ENCODE measurements at regions not wholly inside any gene's neighbourhood (a gene's known extent, or its start where the extent isn't known, plus 50 kb on each side); places are given as distances from the start of the nearest gene placed in this dataset.

DNA sequence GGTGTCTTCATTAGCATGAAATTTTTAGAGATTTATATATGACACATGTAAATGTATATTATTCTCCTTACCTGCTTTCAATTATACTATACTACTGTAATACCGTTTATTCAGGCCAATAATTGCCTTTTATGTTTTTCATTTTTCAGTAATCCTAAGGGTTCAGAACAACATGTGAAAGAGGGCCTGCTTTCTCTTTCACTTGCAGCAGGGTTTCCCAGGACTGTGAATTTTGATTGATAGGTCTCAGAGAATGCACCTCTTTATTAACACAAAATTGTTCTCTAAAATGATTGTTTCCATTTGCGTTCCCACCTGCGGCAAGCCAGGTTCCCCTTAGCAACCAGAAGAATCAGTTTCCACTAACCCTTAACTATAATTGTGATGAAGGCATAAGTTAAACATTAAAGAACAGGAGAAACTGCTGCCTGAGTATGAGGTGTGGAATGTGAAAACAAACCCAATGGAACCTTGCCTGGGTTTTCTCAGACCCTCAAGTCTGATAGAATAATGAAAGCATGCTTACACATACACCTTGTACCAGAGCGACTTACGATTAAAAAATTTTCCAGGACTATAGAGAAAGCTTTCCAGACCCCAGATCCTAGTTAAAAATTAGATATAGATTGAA lies 1591.2 kb upstream of the LRRTM1 start:
- peaks cover 6% of the 10 kb centered on the region; the same call in 1 of the 2 replicates for H3K4me1 ChIP-seq (ENCODE audit: insufficient read depth, low read length)
- H3K36me3 ChIP-seq (ENCODE audit: insufficient read depth, low read length), result no peaks in the 10 kb centered on the region
- H3K9ac ChIP-seq (ENCODE audit: low read depth, low read length), result no peak overlapping the region

DNA sequence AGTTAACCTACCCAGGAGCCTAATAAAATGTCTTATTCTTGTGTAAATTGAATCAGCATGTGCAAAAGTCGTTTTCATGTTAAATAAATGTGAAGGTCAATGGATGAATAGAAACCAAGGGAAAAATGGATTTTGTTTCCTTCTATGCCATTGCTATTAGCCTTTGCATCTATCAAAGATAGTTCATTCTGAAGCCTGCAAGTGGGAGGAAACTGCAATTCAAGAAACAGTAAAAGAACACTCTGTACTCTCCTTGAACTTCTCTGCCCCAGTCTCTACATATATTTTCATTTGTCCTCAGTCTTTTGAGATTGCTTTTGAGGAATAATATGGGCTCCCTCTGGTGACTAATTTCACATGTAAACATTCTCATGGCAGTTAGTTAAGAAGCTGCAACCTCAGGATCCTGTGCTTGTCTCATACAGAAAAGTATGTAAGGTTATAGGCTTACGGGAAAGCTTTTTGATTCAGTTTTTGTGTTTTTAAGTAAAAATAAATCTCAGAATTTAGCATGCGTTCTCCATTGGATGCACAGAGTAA lies 1590.0 kb upstream of the LRRTM1 start:
- Histone ChIP-seq H3K4me1 (ENCODE audit: insufficient read depth, low read length) (peaks cover 6% of the 10 kb centered on the region; the same call in 1 of the 2 replicates), H3K36me3 (ENCODE audit: insufficient read depth, low read length) (no peaks in the 10 kb centered on the region), H3K9me3 (ENCODE audit: control insufficient read depth, insufficient read depth, low read length) (no peaks in the 10 kb centered on the region), H3K9ac (ENCODE audit: low read depth, low read length) (no peak overlapping the region)

More for the DNA sequence above, 1591.2 kb upstream of the LRRTM1 start:
- H3K9me3 ChIP-seq (ENCODE audit: control insufficient read depth, insufficient read depth, low read length), result no peaks in the 10 kb centered on the region

DNA sequence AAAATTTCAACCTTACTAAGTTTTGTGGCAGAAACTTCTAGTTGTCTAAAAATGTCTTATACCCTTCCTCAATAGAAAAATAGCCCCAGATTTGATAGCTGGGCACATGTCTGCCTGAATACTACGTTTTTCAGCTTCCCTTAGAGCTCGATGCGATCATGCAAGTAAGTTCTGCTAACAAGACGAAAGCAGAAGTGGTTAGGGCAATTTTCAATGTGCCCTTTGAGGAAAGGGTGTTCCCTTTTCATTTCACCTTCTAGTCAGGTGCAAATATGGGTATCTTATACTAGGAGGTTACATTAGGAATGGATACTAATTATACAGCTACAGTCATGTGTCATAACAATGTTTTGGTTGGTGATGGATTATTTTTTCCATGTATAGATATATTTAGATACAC lies 1572.1 kb upstream of the LRRTM1 start:
- H3K36me3 ChIP-seq (ENCODE audit: insufficient read depth, low read length), result no peaks in the 10 kb centered on the region
- no peaks in the 10 kb centered on the region for H3K9me3 ChIP-seq (ENCODE audit: control insufficient read depth, insufficient read depth, low read length)
- no peaks in the 10 kb centered on the region for H3K4me1 ChIP-seq (ENCODE audit: insufficient read depth, low read length)
- no peak overlapping the region for H3K9ac ChIP-seq (ENCODE audit: low read depth, low read length)

DNA sequence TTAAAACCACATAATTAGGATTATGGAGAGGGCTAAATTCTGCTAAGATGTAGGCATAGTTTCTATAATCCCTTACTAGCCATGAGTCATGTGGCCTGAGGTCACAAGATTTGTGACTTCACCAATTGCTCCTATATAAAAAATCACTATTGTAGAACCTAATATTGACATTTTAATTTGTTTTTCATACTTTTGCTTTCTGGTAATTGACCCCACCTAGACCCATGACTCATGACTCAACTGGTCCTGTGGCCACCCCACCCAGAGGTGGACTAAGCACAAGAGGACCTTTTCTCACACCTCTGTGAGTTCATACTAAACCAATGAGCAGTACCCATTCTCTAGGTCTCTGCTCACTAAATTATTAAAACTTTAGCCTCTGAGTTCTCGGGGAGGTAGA lies 1567.5 kb upstream of the LRRTM1 start:
- Histone ChIP-seq H3K36me3 (ENCODE audit: insufficient read depth, low read length) (no peaks in the 10 kb centered on the region), H3K9ac (ENCODE audit: low read depth, low read length) (no peak overlapping the region), H3K4me1 (ENCODE audit: insufficient read depth, low read length) (no peaks in the 10 kb centered on the region), H3K9me3 (ENCODE audit: control insufficient read depth, insufficient read depth, low read length) (no peaks in the 10 kb centered on the region; the same call in 1 of the 2 replicates)

DNA sequence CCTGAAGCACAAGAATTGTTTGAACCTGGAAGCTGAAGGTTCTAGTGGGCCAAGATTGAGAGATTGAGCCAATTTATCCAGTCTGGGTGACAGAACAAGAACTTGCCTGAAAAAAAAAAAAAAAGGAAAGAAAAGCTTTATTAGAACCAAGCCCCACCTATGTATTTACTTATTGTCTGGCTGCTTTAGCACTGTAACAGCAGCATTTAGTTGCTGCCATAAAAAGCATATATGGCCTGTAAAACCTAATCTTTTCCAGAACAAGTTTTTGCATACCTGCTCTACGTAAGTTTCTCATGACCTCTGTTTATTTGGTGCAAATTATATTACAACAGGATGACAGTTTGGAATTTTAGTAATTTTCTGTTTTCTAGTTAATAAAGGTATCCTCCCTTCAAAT lies 1565.6 kb upstream of the LRRTM1 start:
- no peaks in the 10 kb centered on the region; the same call in 1 of the 2 replicates for H3K9me3 ChIP-seq (ENCODE audit: control insufficient read depth, insufficient read depth, low read length)
- H3K9ac ChIP-seq (ENCODE audit: low read depth, low read length), result no peak overlapping the region
- H3K4me1 ChIP-seq (ENCODE audit: insufficient read depth, low read length), result no peaks in the 10 kb centered on the region
- H3K36me3 ChIP-seq (ENCODE audit: insufficient read depth, low read length), result no peaks in the 10 kb centered on the region

DNA sequence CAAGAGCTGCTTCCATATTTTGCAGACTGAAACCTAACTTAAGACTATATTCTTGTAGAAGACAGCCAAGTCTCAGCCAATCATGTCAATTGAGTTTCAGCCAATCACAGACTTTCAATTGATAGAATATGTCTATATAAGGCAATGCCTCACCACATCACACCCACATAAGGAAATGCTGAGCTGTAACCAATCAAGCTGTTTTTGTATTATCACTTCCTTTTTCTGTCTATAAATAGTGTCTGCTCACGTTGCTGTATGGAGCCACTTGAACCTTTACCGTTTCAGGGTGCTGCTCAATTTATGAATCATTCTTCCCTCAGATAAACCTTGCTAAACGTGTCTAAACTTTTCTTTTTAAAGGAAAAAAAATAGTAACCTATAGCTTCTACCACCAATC lies 1554.4 kb upstream of the LRRTM1 start:
- no peak overlapping the region for H3K9ac ChIP-seq (ENCODE audit: low read depth, low read length)
- no peaks in the 10 kb centered on the region for H3K36me3 ChIP-seq (ENCODE audit: insufficient read depth, low read length)
- no peaks in the 10 kb centered on the region for H3K4me1 ChIP-seq (ENCODE audit: insufficient read depth, low read length)
- H3K9me3 ChIP-seq (ENCODE audit: control insufficient read depth, insufficient read depth, low read length), result no peaks in the 10 kb centered on the region

DNA sequence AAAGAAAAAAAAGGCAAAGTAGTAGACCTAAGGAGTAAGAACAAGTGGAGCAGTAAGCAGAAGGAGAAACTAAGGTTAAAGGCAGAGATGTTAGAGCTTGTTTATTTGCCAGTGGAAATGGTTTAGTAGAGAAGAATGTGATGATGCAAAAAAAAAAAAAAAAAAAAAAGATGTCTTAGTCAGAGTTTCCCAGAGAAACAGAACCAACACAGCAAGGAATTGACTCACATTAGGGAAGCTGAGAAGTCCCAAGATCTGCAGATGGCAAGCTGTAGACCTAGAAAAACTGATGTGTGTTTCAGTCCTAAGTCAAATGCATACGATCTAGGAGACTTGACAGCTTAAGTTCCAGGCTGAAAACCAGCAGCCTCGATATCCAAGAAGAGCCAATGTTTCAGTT lies 1548.8 kb upstream of the LRRTM1 start:
- Histone ChIP-seq H3K4me1 (ENCODE audit: insufficient read depth, low read length) (no peaks in the 10 kb centered on the region), H3K36me3 (ENCODE audit: insufficient read depth, low read length) (no peaks in the 10 kb centered on the region), H3K9me3 (ENCODE audit: control insufficient read depth, insufficient read depth, low read length) (no peaks in the 10 kb centered on the region), H3K9ac (ENCODE audit: low read depth, low read length) (no peak overlapping the region)

DNA sequence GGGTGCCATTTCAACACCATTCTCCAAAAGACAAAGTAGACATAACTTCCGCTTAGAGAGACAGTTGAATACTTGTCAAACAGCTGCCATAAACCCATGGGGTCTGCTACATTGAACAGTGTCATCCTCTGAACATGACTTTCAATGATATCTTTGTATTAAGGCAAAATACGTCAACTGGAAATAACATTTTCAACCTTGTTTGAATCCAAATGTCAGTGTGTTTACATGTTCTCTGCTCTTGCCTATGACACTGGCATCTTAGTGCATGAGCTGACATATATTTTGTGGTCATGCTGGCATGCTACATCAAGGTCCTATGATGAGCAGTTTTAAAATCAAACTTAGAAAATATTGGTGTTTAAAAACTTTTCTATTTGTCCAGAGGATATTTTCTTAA lies 1548.1 kb upstream of the LRRTM1 start:
- no peaks in the 10 kb centered on the region for H3K36me3 ChIP-seq (ENCODE audit: insufficient read depth, low read length)
- H3K9me3 ChIP-seq (ENCODE audit: control insufficient read depth, insufficient read depth, low read length), result no peaks in the 10 kb centered on the region
- H3K9ac ChIP-seq (ENCODE audit: low read depth, low read length), result no peak overlapping the region
- H3K4me1 ChIP-seq (ENCODE audit: insufficient read depth, low read length), result no peaks in the 10 kb centered on the region

DNA sequence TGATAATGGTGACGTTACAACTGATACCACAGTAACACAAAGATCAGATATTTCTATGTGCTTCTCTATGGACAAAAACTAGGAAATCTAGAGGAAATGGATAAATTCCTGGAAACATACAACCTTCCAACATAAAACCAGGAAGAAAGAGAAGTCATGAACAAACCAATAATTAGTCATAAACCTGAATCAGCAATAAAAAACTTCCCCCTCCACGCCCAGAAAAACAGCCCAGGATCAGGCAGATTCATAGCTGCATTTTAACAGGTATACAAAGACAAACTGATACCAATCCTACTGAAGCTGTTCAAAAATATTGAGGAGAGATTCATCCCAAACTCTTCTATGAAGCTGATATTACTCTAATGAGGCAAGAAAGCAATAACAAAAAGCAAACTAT lies 1535.2 kb upstream of the LRRTM1 start:
- no peak overlapping the region for H3K9ac ChIP-seq (ENCODE audit: low read depth, low read length)
- no peaks in the 10 kb centered on the region for H3K4me1 ChIP-seq (ENCODE audit: insufficient read depth, low read length)
- H3K36me3 ChIP-seq (ENCODE audit: insufficient read depth, low read length), result no peaks in the 10 kb centered on the region
- H3K9me3 ChIP-seq (ENCODE audit: control insufficient read depth, insufficient read depth, low read length), result no peaks in the 10 kb centered on the region

DNA sequence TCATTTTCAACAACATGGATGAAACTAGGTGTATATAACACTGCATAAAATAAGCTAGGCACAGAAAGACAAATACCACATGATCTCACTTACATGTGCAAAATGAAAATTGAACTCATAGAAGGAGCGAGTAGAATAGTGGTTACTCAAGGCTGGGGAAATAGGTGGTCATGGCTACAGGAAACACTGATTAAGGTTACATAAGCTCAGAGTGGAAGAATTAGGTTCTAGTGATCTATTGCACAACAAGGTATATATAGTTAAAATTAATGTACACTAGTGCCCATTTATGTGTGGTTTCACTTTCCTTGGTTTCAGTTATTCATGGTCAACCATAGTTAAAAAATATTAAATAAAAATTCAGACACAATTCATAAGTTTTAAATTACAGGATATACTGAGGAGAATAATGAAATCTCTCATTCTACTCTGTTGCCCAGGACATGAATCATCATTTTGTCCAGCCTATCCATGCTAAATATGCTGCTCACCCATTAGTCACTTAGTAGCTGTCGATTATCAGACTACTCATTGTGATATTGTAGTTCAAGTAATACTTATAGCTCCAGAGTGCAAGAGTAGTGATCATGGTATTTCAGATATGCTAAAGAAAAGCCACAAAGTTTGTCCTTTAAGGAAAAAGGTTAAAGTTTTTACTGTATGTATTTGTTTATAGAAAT lies 1530.9 kb upstream of the LRRTM1 start:
- no peaks in the 10 kb centered on the region; the same call in 1 of the 2 replicates for H3K36me3 ChIP-seq (ENCODE audit: insufficient read depth, low read length)
- no peaks in the 10 kb centered on the region for H3K4me1 ChIP-seq (ENCODE audit: insufficient read depth, low read length)
- H3K9me3 ChIP-seq (ENCODE audit: control insufficient read depth, insufficient read depth, low read length), result 0 out of 2 replicates have a peak, but pooled peaks cover 4% of the 10 kb centered on the region
- H3K9ac ChIP-seq (ENCODE audit: low read depth, low read length), result no peak overlapping the region

DNA sequence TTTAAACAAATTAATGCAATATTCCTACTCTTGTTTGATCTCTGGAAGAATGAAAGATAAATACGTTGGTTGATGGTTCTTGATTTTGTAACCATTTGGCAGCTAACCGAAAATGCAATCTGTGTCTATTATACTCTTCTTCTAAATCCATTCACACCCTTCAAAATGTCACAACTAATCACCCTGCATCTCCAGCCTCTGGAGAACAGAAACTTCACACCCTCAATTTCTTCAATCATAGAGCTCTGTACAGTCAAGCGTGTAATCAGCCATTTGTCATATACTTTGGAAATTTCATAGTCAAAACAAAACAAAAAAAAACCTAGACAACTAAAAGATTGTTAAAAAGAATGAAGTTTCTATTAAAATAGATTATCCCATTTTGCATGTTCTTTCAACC lies 1482.3 kb upstream of the LRRTM1 start:
- Histone ChIP-seq H3K9ac (ENCODE audit: low read depth, low read length) (no peak overlapping the region), H3K9me3 (ENCODE audit: control insufficient read depth, insufficient read depth, low read length) (no peaks in the 10 kb centered on the region), H3K4me1 (ENCODE audit: insufficient read depth, low read length) (no peaks in the 10 kb centered on the region), H3K36me3 (ENCODE audit: insufficient read depth, low read length) (no peaks in the 10 kb centered on the region)

DNA sequence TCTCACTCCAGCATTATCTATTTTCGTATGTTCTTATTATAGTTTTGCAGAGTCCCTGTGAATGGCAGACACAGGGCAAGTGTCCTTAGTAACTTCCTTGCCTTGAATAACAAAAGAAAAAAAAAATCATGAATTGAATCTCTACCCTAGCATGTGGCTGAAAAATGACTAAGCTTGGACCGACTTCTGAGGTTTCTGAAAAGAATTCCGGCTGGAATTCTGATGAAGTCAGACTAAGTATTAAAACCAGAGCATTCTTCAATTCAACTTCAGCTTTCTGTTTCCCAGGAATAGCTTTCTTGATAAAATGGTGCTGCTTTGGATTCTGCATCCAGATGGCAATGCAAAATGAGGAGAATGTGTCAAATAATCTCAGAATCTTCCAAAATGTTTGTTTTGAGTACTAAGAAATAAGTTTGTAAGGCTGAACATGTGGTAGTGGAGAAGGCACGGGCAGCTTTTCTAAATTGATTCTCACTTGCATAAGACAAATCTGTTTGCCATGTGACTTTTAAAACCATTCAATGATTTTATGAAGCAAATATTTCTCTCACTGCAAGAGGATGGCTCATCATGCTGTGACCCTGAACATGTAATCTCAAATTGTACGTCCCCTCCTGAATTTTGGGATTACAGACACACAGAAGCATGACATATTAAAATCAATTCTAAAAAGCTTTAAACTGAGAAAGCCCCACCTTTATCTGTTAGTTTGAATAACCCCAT lies 1462.8 kb upstream of the LRRTM1 start:
- Histone ChIP-seq H3K4me1 (ENCODE audit: insufficient read depth, low read length) (no peaks in the 10 kb centered on the region), H3K9ac (ENCODE audit: low read depth, low read length) (no peak overlapping the region), H3K36me3 (ENCODE audit: insufficient read depth, low read length) (no peaks in the 10 kb centered on the region), H3K9me3 (ENCODE audit: control insufficient read depth, insufficient read depth, low read length) (no peaks in the 10 kb centered on the region)

DNA sequence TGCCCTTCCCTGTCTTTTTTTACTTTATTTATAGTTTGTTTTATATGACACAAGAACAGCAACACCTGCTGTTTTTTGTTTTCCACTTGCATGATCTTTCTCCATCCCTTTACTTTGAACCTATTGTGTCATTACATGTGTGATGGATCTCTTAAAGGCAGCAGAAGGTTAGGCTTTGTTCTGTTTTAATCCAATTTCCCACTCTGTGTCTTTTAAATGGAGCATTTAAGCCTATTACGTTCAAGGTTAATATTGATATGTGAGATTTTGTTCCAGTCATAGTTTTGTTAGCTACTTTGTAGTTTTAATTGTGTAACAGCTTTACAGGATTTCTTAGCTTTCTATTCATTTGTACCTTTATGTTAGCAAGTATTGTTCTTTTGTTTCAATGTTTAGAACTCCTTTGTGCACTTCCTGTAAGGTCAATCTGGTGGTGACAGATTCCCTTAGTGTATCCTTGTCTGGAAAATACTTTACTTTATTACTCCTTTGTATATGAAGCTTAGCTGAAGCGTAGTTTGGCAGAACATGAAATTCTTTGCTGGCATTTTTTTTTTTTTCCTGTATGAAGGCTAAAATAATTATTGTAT lies 1443.0 kb upstream of the LRRTM1 start:
- H3K9ac ChIP-seq (ENCODE audit: low read depth, low read length), result no peak overlapping the region
- H3K9me3 ChIP-seq (ENCODE audit: control insufficient read depth, insufficient read depth, low read length), result no peaks in the 10 kb centered on the region
- H3K36me3 ChIP-seq (ENCODE audit: insufficient read depth, low read length), result no peaks in the 10 kb centered on the region
- H3K4me1 ChIP-seq (ENCODE audit: insufficient read depth, low read length), result no peaks in the 10 kb centered on the region

DNA sequence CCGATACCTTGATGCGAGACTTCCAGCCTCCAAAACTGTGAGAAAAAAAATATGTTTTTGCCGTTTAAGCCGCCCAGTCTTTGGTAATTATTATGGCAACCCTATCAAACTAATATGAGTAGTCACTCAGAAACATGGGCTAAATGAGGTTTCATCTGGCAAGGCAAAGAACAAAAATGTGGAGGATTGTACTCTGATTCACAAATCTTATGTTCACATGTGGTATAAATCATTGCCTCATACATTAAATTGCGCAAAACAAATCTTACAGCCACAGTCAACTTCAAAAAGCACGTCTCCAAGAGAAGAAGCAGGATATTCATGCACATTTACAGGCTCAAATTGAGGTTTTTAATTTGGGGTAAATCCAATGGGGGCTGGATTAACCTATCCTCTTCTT lies 1435.4 kb upstream of the LRRTM1 start:
- H3K4me1 ChIP-seq (ENCODE audit: insufficient read depth, low read length), result no peaks in the 10 kb centered on the region
- H3K9ac ChIP-seq (ENCODE audit: low read depth, low read length), result no peak overlapping the region
- H3K9me3 ChIP-seq (ENCODE audit: control insufficient read depth, insufficient read depth, low read length), result no peaks in the 10 kb centered on the region
- no peaks in the 10 kb centered on the region for H3K36me3 ChIP-seq (ENCODE audit: insufficient read depth, low read length)
